HEK293 (cell line): ENCODE measurements at regions not wholly inside any gene's neighbourhood (a gene's known extent, or its start where the extent isn't known, plus 50 kb on each side); places are given as distances from the start of the nearest gene placed in this dataset.
"Not testable (repeated sequence)": the region's sequence is repeated elsewhere in the genome, so short reads cannot be mapped to it uniquely, and the experiment has no call there.

Source experiments
- CTCF ChIA-PET: fragments of 350-600 bp; formaldehyde crosslinking; extraction: SDS; loops from one replicate; lab custom pipeline; 2021; ENCODE audit warnings: antibody characterized with exemption; lab: Yijun Ruan, JAX
- POLR2A ChIA-PET: fragments of 300-600 bp; formaldehyde crosslinking; extraction: SDS; loops from one replicate; lab custom pipeline; 2020; ENCODE audit warnings: antibody characterized with exemption, inconsistent platforms; lab: Yijun Ruan, JAX
- H3K27ac ChIP-seq: fragments of 200-500 bp; sonication (Bioruptor generic); 2 replicates; pipeline ENCODE4 v1.5.1; 2014; ENCODE audit warnings: low read depth, low read length, control low read depth, inconsistent platforms; ENCODE audit errors: extremely low read depth
- H3K36me3 ChIP-seq, 2 experiments: fragments of 200-500 bp in 1 of 2; sonication (Bioruptor generic) in 1 of 2; 1 replicate in 1 of 2; 2 replicates in 1 of 2; pipeline ENCODE4 v1.5.1; 2014 to 2017; ENCODE audit warnings: inconsistent platforms in 2 of 2, low read length in 2 of 2; ENCODE audit not compliant: control insufficient read depth in 2 of 2, insufficient read depth in 1 of 2
- H3K4me1 ChIP-seq: fragments of 200-500 bp; sonication (Bioruptor generic); 2 replicates; pipeline ENCODE4 v1.5.1; 2014; ENCODE audit warnings: mild to moderate bottlenecking, low read length, inconsistent platforms; ENCODE audit not compliant: control insufficient read depth, insufficient read depth
- H3K4me3 ChIP-seq: 2 replicates; pipeline ENCODE4 v1.5.1; 2011; ENCODE audit warnings: low read depth, mild to moderate bottlenecking, control low read depth, low read length, moderate library complexity
- H3K9me3 ChIP-seq: fragments of 200-500 bp; sonication (Bioruptor generic); 2 replicates; pipeline ENCODE4 v1.5.1; 2014; ENCODE audit warnings: low read depth, low read length, inconsistent platforms; ENCODE audit not compliant: control insufficient read depth, insufficient read depth
- CTCF ChIP-seq: fragments of 450-650 bp; formaldehyde crosslinking; IDR thresholded peaks from 2 replicates; pipeline ENCODE4 v1.5.1; 2016; ENCODE audit warnings: missing biosample characterization, missing genetic modification characterization
- KLF16 ChIP-seq: fragments of 450-650 bp; formaldehyde crosslinking; IDR thresholded peaks from 2 replicates; pipeline ENCODE4 v1.5.1; 2017; ENCODE audit warnings: missing biosample characterization, missing genetic modification characterization
- OSR2 ChIP-seq: fragments of 450-650 bp; formaldehyde crosslinking; IDR thresholded peaks from 2 replicates; pipeline ENCODE4 v1.5.1; 2016; ENCODE audit warnings: missing biosample characterization, missing genetic modification characterization
- SP7 ChIP-seq: fragments of 450-650 bp; formaldehyde crosslinking; IDR thresholded peaks from 2 replicates; pipeline ENCODE4 v1.5.1; 2016; ENCODE audit warnings: missing biosample characterization, missing genetic modification characterization
- ZNF148 ChIP-seq: fragments of 450-650 bp; formaldehyde crosslinking; IDR thresholded peaks from 2 replicates; pipeline ENCODE4 v1.5.0; 2017; ENCODE audit warnings: missing biosample characterization, missing genetic modification characterization, borderline replicate concordance
- ZNF214 ChIP-seq: fragments of 450-650 bp; formaldehyde crosslinking; IDR thresholded peaks from 2 replicates; pipeline ENCODE4 v1.5.1; 2017; ENCODE audit warnings: missing biosample characterization, mild to moderate bottlenecking, missing genetic modification characterization, borderline replicate concordance
- ZNF221 ChIP-seq: fragments of 450-650 bp; formaldehyde crosslinking; IDR thresholded peaks from 2 replicates; pipeline ENCODE4 v1.5.1; 2017; ENCODE audit warnings: missing biosample characterization, missing genetic modification characterization, borderline replicate concordance
- ZNF391 ChIP-seq: fragments of 450-650 bp; formaldehyde crosslinking; IDR thresholded peaks from 2 replicates; pipeline ENCODE4 v1.5.1; 2016; ENCODE audit warnings: low read depth, missing biosample characterization, missing genetic modification characterization, borderline replicate concordance
- ZNF394 ChIP-seq: fragments of 450-650 bp; formaldehyde crosslinking; IDR thresholded peaks from 2 replicates; pipeline ENCODE4 v1.5.1; 2016; ENCODE audit warnings: missing biosample characterization, missing genetic modification characterization, mild to moderate bottlenecking, moderate library complexity, borderline replicate concordance
- ZNF521 ChIP-seq: fragments of 450-650 bp; formaldehyde crosslinking; IDR thresholded peaks from 2 replicates; pipeline ENCODE4 v1.5.1; 2017; ENCODE audit warnings: missing biosample characterization, mild to moderate bottlenecking, missing genetic modification characterization
- TF ChIP-seq, protein P1 (sequence below): fragments of 450-650 bp; formaldehyde crosslinking; IDR thresholded peaks from 2 replicates; pipeline ENCODE4 v1.5.1; 2016; ENCODE audit warnings: missing biosample characterization, missing genetic modification characterization

- Histone ChIP-seq H3K27ac (no peak overlapping the region), H3K9me3 (no peaks in the 10 kb centered on the region), H3K4me1 (peaks cover 12% of the 10 kb centered on the region), H3K4me3 (no peak overlapping the region), H3K36me3 (no peaks in the 10 kb centered on the region; a peak in 1 of 3 replicates)
- CTCF ChIA-PET, result no interaction called here
- POLR2A ChIA-PET, result interaction anchor here (0.6 kb wide), 1 partner anchor 81 kb away, joined by 6 read pairs; no protein-coding TSS in a partner anchor
- TF ChIP-seq KLF16 (tag by site-specific recombination) (no peak), ZNF148 (tag by site-specific recombination) (no peak), ZNF221 (no peak), SP7 (no peak), OSR2 (no peak), ZNF391 (tag by site-specific recombination) (no peak), ZNF214 (tag by site-specific recombination) (no peak), ZNF394 (no peak), ZNF521 (no peak), CTCF (tag by site-specific recombination) (no peak)
- TF ChIP-seq, protein P1, sequence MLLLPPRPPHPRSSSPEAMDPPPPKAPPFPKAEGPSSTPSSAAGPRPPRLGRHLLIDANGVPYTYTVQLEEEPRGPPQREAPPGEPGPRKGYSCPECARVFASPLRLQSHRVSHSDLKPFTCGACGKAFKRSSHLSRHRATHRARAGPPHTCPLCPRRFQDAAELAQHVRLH, result no peak
Observed at GRCh38 chr6:87753131-87753685, 51.2 kb upstream of the AKIRIN2 start.

DNA sequence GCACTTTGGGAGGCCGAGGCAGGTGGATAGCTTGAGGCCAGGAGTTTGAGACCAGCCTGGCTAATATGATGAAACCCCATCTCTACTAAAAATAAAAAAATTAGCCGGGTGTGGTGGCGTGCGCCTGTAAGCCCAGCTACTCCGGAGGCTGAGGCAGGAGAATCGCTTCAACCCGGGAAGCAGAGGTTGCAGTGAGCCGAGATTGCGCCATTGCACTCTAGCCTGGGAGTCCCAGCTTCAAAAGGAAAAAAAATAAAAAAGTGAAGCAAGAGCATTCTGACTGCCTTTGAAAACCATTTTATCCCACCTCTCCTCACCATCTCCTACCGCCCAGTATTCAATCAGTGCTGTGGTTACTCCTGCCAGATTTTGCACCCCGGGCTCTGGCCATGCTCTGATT lies 50.5 kb upstream of the AKIRIN2 start:
- peaks cover 12% of the 10 kb centered on the region for H3K4me1 ChIP-seq
- H3K4me3 ChIP-seq, POLR2A ChIA-PET, H3K36me3 ChIP-seq, H3K27ac ChIP-seq, CTCF ChIA-PET, H3K9me3 ChIP-seq: not testable (repeated sequence)
